ENCODE measurements at regions not wholly inside any gene's neighbourhood (a gene's known extent, or its start where the extent isn't known, plus 50 kb on each side); places are given as distances from the start of the nearest gene placed in this dataset.

DNA sequence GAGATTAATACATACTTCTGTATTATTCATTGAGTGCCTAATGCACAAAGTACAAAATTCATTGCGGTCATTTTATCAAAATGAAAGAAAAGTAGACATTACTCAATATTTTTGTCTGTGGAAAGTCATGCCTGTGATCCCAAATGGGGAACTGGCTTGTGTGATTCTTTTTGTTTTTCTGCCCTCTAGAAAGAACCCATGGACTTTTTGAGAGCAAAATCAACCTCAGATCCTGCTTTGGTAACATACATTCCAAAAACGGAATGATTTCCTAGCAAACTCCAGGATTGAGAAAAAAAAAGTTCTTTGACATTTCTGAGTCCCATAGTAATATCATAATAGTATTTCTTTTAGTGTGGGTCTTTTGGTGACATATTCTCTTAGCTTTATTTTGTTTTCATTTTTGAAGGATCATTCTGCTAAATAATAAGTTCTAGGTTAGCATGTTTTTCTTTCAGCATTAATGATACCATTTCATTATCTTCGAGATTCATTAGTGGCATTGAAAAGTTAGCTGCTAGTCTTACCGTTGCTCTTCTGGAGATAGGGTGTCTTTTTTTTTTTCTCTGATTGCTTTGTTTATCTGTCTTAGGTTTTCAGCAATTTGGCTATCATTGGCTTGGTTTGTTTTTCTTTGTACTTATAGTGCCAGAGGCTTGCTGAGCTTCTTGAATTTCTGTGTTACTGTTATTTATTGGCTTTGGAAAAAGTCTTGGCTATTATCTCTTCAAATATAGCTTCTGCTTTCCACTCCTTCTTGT lies 102.4 kb upstream of the CSNK1A1L start:
- Histone ChIP-seq H3K4me3 (no peak overlapping the region), H3K36me3 (no peaks in the 10 kb centered on the region), H3K9me3 (ENCODE audit: low read depth) (no peaks in the 10 kb centered on the region), H3K27me3 (no peaks in the 10 kb centered on the region), H3K4me1 (ENCODE audit: low read depth) (no peaks in the 10 kb centered on the region), H3K27ac (no peak overlapping the region)
- TF ChIP-seq CTCF (IDR thresholded peaks at IDR 0.05; ENCODE audit: low read depth, low read length): no peak
- peak in 1 of 2 donors; percentile 40 for DNase-seq (ENCODE audit: low read depth in 1 of 2, low spot score in 1 of 2)

GRCh38 chr13:37202264-37202663 lies 96.8 kb upstream of the CSNK1A1L start:
- TF ChIP-seq CTCF (IDR thresholded peaks at IDR 0.05; ENCODE audit: low read depth, low read length): no peak
- Histone ChIP-seq H3K27ac (no peak overlapping the region), H3K4me3 (no peak overlapping the region), H3K36me3 (no peaks in the 10 kb centered on the region), H3K27me3 (no peaks in the 10 kb centered on the region), H3K9me3 (ENCODE audit: low read depth) (no peaks in the 10 kb centered on the region), H3K4me1 (ENCODE audit: low read depth) (no peaks in the 10 kb centered on the region)
- DNase-seq (ENCODE audit: low read depth in 1 of 2, low spot score in 1 of 2): no peak

DNA sequence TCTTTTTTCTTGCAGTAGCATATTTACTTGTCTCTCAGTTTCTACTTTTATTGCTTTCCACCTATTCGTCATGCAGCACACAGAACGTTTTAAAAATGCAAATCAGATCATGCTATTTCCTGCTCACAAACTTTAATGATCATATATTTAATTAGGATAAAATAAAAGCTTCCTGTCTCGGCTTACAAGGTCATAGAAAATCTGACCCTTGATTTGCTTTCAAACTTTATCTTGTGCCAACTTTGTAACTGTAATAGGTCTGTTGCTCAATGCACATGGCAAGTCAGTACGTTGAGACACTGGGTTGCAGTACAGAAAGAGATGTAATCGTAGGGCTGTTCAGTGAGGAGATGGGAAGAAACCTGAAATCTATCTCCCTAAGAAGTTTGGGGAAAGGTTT lies 95.6 kb upstream of the CSNK1A1L start:
- Histone ChIP-seq H3K27ac (no peak overlapping the region), H3K36me3 (no peaks in the 10 kb centered on the region)
- no peak for TF ChIP-seq CTCF (IDR thresholded peaks at IDR 0.05; ENCODE audit: low read depth, low read length)

GRCh38 chr13:37198629-37199028 lies 93.2 kb upstream of the CSNK1A1L start:
- no peak overlapping the region for H3K4me3 ChIP-seq
- no peaks in the 10 kb centered on the region for H3K9me3 ChIP-seq (ENCODE audit: low read depth)
- no peak overlapping the region for H3K27ac ChIP-seq
- no peaks in the 10 kb centered on the region for H3K4me1 ChIP-seq (ENCODE audit: low read depth)
- H3K27me3 ChIP-seq: no peaks in the 10 kb centered on the region
- no peaks in the 10 kb centered on the region for H3K36me3 ChIP-seq
- no peak for TF ChIP-seq CTCF (IDR thresholded peaks at IDR 0.05; ENCODE audit: low read depth, low read length)
- no peak for DNase-seq (ENCODE audit: low read depth in 1 of 2, low spot score in 1 of 2)

More for the DNA sequence above, 95.6 kb upstream of the CSNK1A1L start:
- peak in 1 of 2 donors; percentile 16 for DNase-seq (ENCODE audit: low read depth in 1 of 2, low spot score in 1 of 2)
- Histone ChIP-seq H3K27me3 (no peaks in the 10 kb centered on the region), H3K4me3 (no peak overlapping the region), H3K9me3 (ENCODE audit: low read depth) (no peaks in the 10 kb centered on the region), H3K4me1 (ENCODE audit: low read depth) (no peaks in the 10 kb centered on the region)

DNA sequence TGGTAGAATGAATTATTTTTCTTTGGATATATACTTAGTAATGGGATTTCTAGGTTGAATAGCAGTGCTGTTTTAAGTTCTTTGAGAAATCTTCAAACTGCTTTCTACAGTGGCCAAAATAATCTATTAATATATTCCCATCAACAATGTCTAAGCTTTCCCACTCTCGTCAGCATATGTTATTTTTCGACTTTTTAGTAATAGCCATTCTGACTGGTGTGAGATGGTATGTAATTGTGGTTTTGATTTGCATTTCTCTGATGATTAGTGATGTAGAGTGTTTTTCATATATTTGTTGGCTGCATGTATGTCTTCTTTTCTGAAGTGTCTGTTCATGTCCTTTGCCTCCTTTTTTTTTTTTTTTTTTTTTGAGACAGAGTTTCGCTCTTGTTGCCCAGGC lies 90.2 kb upstream of the CSNK1A1L start:
- no peak for TF ChIP-seq CTCF (IDR thresholded peaks at IDR 0.05; ENCODE audit: low read depth, low read length)
- H3K4me1 ChIP-seq (ENCODE audit: low read depth): no peaks in the 10 kb centered on the region
- H3K36me3 ChIP-seq: no peaks in the 10 kb centered on the region
- H3K4me3 ChIP-seq: no peak overlapping the region
- no peaks in the 10 kb centered on the region for H3K9me3 ChIP-seq (ENCODE audit: low read depth)
- no peak overlapping the region for H3K27ac ChIP-seq
- no peaks in the 10 kb centered on the region for H3K27me3 ChIP-seq
- no peak for DNase-seq (ENCODE audit: low read depth in 1 of 2, low spot score in 1 of 2)
